ENCODE measurements at regions not wholly inside any gene's neighbourhood (a gene's known extent, or its start where the extent isn't known, plus 50 kb on each side); places are given as distances from the start of the nearest gene placed in this dataset.
"Not testable (repeated sequence)": the region's sequence is repeated elsewhere in the genome, so short reads cannot be mapped to it uniquely, and the experiment has no call there.

- not testable (repeated sequence) for DNase-seq (ENCODE audit: low spot score)
Observed at GRCh38 chr13:21261487-21262216, 85.2 kb downstream of the MRPL57 start.

GRCh38 chr13:21263909-21264308 lies 87.5 kb downstream of the MRPL57 start:
- DNase-seq (ENCODE audit: low spot score), result not testable (repeated sequence)

GRCh38 chr13:21268485-21268884 lies 92.0 kb downstream of the MRPL57 start:
- not testable (repeated sequence) for DNase-seq (ENCODE audit: low spot score)

- not testable (repeated sequence) for DNase-seq (ENCODE audit: low spot score)
Observed at GRCh38 chr13:21272439-21272838, 96.0 kb downstream of the MRPL57 start.

GRCh38 chr13:21274457-21274856 lies 98.0 kb downstream of the MRPL57 start:
- not testable (repeated sequence) for DNase-seq (ENCODE audit: low spot score)

- DNase-seq (ENCODE audit: low spot score), result no peak
Observed at GRCh38 chr13:21282065-21282464, 105.6 kb downstream of the MRPL57 start.

- no peak for DNase-seq (ENCODE audit: low spot score)
Observed at GRCh38 chr13:21287331-21287907, 111.0 kb downstream of the MRPL57 start.

- DNase-seq (ENCODE audit: low spot score), result no peak
Observed at GRCh38 chr13:21289475-21289874, 113.0 kb downstream of the MRPL57 start.

GRCh38 chr13:21290442-21291002 lies 114.1 kb downstream of the MRPL57 start:
- not testable (repeated sequence) for DNase-seq (ENCODE audit: low spot score)

GRCh38 chr13:21291840-21292239 lies 115.4 kb downstream of the MRPL57 start:
- no peak for DNase-seq (ENCODE audit: low spot score)

GRCh38 chr13:21296991-21297390 lies 120.5 kb downstream of the MRPL57 start:
- peak; percentile 51 for DNase-seq (ENCODE audit: low spot score)

- peak; percentile 1 for DNase-seq (ENCODE audit: low spot score)
Observed at GRCh38 chr13:21297447-21297846, 121.0 kb downstream of the MRPL57 start.

GRCh38 chr13:21297914-21298831 lies 121.7 kb downstream of the MRPL57 start:
- peak; percentile 94 for DNase-seq (ENCODE audit: low spot score)

GRCh38 chr13:21304256-21304655 lies 127.8 kb downstream of the MRPL57 start:
- no peak for DNase-seq (ENCODE audit: low spot score)

GRCh38 chr13:21306300-21307073 lies 130.0 kb downstream of the MRPL57 start:
- not testable (repeated sequence) for DNase-seq (ENCODE audit: low spot score)

- not testable (repeated sequence) for DNase-seq (ENCODE audit: low spot score)
Observed at GRCh38 chr13:21307158-21307557, 130.7 kb downstream of the MRPL57 start.

- no peak for DNase-seq (ENCODE audit: low spot score)
Observed at GRCh38 chr13:21308906-21309305, 132.4 kb downstream of the MRPL57 start.

- no peak for DNase-seq (ENCODE audit: low spot score)
Observed at GRCh38 chr13:21309542-21310172, 133.2 kb downstream of the MRPL57 start.

GRCh38 chr13:21310220-21310619 lies 133.8 kb downstream of the MRPL57 start:
- DNase-seq (ENCODE audit: low spot score), result no peak

- not testable (repeated sequence) for DNase-seq (ENCODE audit: low spot score)
Observed at GRCh38 chr13:21314976-21315375, 138.5 kb downstream of the MRPL57 start.

GRCh38 chr13:21316376-21316775 lies 139.9 kb downstream of the MRPL57 start:
- DNase-seq (ENCODE audit: low spot score), result no peak
